ENCODE measurements at regions not wholly inside any gene's neighbourhood (a gene's known extent, or its start where the extent isn't known, plus 50 kb on each side); places are given as distances from the start of the nearest gene placed in this dataset.
A peak's percentile ranks its signal among the peaks of the same experiment; 100 is the strongest.

- Histone ChIP-seq H3K36me3 (ENCODE audit: low read depth) (no peaks in the 10 kb centered on the region), H3K79me2 (ENCODE audit: insufficient read depth) (no peaks in the 10 kb centered on the region), H3K4me3 (no peak overlapping the region), H3K4me1 (ENCODE audit: insufficient read depth) (no peaks in the 10 kb centered on the region), H3K27me3 (replicated peaks; ENCODE audit: insufficient read depth) (no peaks in the 10 kb centered on the region), H3K27ac (no peak overlapping the region), H3K9ac (no peak overlapping the region), H3F3A (ENCODE audit: insufficient read depth) (no peaks in the 10 kb centered on the region), H2AFZ (no peak overlapping the region), H3K9me3 (ENCODE audit: low read depth) (no peaks in the 10 kb centered on the region), H4K20me1 (ENCODE audit: insufficient read depth) (no peaks in the 10 kb centered on the region), H3K4me2 (ENCODE audit: unreplicated experiment) (no peak overlapping the region), H3K9me2 (ENCODE audit: insufficient read depth) (no peaks in the 10 kb centered on the region)
- WGBS, 2 experiments (ENCODE audit: low coverage in 1 of 2, low lambda C conversion rate in 2 of 2, missing lambda C conversion rate in 2 of 2): 4% methylated on average over 3 of the region's 3 CpGs
- DNase-seq: no peak
- no peak for TF ChIP-seq EZH2phosphoT487 (IDR thresholded peaks at IDR 0.05; ENCODE audit: insufficient read depth, low read depth)
- no peak for TF ChIP-seq EZH2 (IDR thresholded peaks at IDR 0.05; ENCODE audit: insufficient read depth, poor library complexity, severe bottlenecking)
- in situ Hi-C loops (cut with MboI): no loop called here
Measured at GRCh38 chr13:86425170-86425815, 626.1 kb upstream of the SLITRK6 start.

- H3K27ac ChIP-seq: no peak overlapping the region
- H3K79me2 ChIP-seq (ENCODE audit: insufficient read depth): no peaks in the 10 kb centered on the region
- TF ChIP-seq EZH2 (IDR thresholded peaks at IDR 0.05; ENCODE audit: insufficient read depth, poor library complexity, severe bottlenecking): no peak
- TF ChIP-seq EZH2phosphoT487 (IDR thresholded peaks at IDR 0.05; ENCODE audit: insufficient read depth, low read depth): no peak
- in situ Hi-C loops (cut with MboI): no loop called here
- no peak overlapping the region for H3K9ac ChIP-seq
- no peaks in the 10 kb centered on the region for H3K36me3 ChIP-seq (ENCODE audit: low read depth)
- no peaks in the 10 kb centered on the region for H4K20me1 ChIP-seq (ENCODE audit: insufficient read depth)
- no peak for DNase-seq
- no peaks in the 10 kb centered on the region for H3K27me3 ChIP-seq (replicated peaks; ENCODE audit: insufficient read depth)
- 32 to 34% methylated on average over 2 of the region's 2 CpGs for WGBS, 2 experiments (ENCODE audit: low coverage in 1 of 2, low lambda C conversion rate in 2 of 2, missing lambda C conversion rate in 2 of 2)
- no peaks in the 10 kb centered on the region for H3K9me2 ChIP-seq (ENCODE audit: insufficient read depth)
- H2AFZ ChIP-seq: no peak overlapping the region
- no peaks in the 10 kb centered on the region for H3F3A ChIP-seq (ENCODE audit: insufficient read depth)
- H3K4me2 ChIP-seq (ENCODE audit: unreplicated experiment): no peak overlapping the region
- H3K4me3 ChIP-seq: no peak overlapping the region
- no peaks in the 10 kb centered on the region for H3K4me1 ChIP-seq (ENCODE audit: insufficient read depth)
- no peaks in the 10 kb centered on the region for H3K9me3 ChIP-seq (ENCODE audit: low read depth)
Measured at GRCh38 chr13:86426437-86426836, 627.2 kb upstream of the SLITRK6 start.

GRCh38 chr13:86429756-86430155 lies 630.5 kb upstream of the SLITRK6 start:
- Histone ChIP-seq H3K27me3 (replicated peaks; ENCODE audit: insufficient read depth) (no peaks in the 10 kb centered on the region), H3K9me3 (ENCODE audit: low read depth) (no peaks in the 10 kb centered on the region), H3K4me3 (no peak overlapping the region), H2AFZ (no peak overlapping the region), H4K20me1 (ENCODE audit: insufficient read depth) (no peaks in the 10 kb centered on the region), H3K9ac (no peak overlapping the region), H3K4me2 (ENCODE audit: unreplicated experiment) (no peak overlapping the region), H3F3A (ENCODE audit: insufficient read depth) (no peaks in the 10 kb centered on the region), H3K36me3 (ENCODE audit: low read depth) (no peaks in the 10 kb centered on the region), H3K4me1 (ENCODE audit: insufficient read depth) (no peaks in the 10 kb centered on the region), H3K9me2 (ENCODE audit: insufficient read depth) (no peaks in the 10 kb centered on the region), H3K79me2 (ENCODE audit: insufficient read depth) (no peaks in the 10 kb centered on the region), H3K27ac (no peak overlapping the region)
- no peak for DNase-seq
- WGBS, 2 experiments (ENCODE audit: low coverage in 1 of 2, low lambda C conversion rate in 2 of 2, missing lambda C conversion rate in 2 of 2): 6 to 8% methylated on average over 2 of the region's 2 CpGs
- in situ Hi-C loops (cut with MboI): no loop called here
- TF ChIP-seq EZH2 (IDR thresholded peaks at IDR 0.05; ENCODE audit: insufficient read depth, poor library complexity, severe bottlenecking): no peak
- no peak for TF ChIP-seq EZH2phosphoT487 (IDR thresholded peaks at IDR 0.05; ENCODE audit: insufficient read depth, low read depth)

GRCh38 chr13:86438034-86438433 lies 638.8 kb upstream of the SLITRK6 start:
- Histone ChIP-seq H3K27me3 (replicated peaks; ENCODE audit: insufficient read depth) (no peaks in the 10 kb centered on the region), H3K79me2 (ENCODE audit: insufficient read depth) (no peaks in the 10 kb centered on the region), H3K27ac (no peak overlapping the region), H3K36me3 (ENCODE audit: low read depth) (no peaks in the 10 kb centered on the region), H3K9me2 (ENCODE audit: insufficient read depth) (no peaks in the 10 kb centered on the region), H3K4me1 (ENCODE audit: insufficient read depth) (no peaks in the 10 kb centered on the region), H3K9me3 (ENCODE audit: low read depth) (no peaks in the 10 kb centered on the region), H4K20me1 (ENCODE audit: insufficient read depth) (no peaks in the 10 kb centered on the region), H2AFZ (no peak overlapping the region), H3K4me3 (no peak overlapping the region), H3K9ac (no peak overlapping the region), H3K4me2 (ENCODE audit: unreplicated experiment) (no peak overlapping the region), H3F3A (ENCODE audit: insufficient read depth) (no peaks in the 10 kb centered on the region)
- no peak for DNase-seq
- 0% methylated on average over 1 of the region's 1 CpG for WGBS, 2 experiments (ENCODE audit: low coverage in 1 of 2, low lambda C conversion rate in 2 of 2, missing lambda C conversion rate in 2 of 2)
- in situ Hi-C loops (cut with MboI): no loop called here
- TF ChIP-seq EZH2 (IDR thresholded peaks at IDR 0.05; ENCODE audit: insufficient read depth, poor library complexity, severe bottlenecking): no peak
- TF ChIP-seq EZH2phosphoT487 (IDR thresholded peaks at IDR 0.05; ENCODE audit: insufficient read depth, low read depth): no peak

GRCh38 chr13:86445206-86445605 lies 646.0 kb upstream of the SLITRK6 start:
- Histone ChIP-seq H3K36me3 (ENCODE audit: low read depth) (no peaks in the 10 kb centered on the region), H3K4me1 (ENCODE audit: insufficient read depth) (no peaks in the 10 kb centered on the region), H3K4me3 (no peak overlapping the region), H2AFZ (no peak overlapping the region), H3K27me3 (replicated peaks; ENCODE audit: insufficient read depth) (no peaks in the 10 kb centered on the region), H3F3A (ENCODE audit: insufficient read depth) (no peaks in the 10 kb centered on the region), H3K9me3 (ENCODE audit: low read depth) (no peaks in the 10 kb centered on the region), H4K20me1 (ENCODE audit: insufficient read depth) (no peaks in the 10 kb centered on the region), H3K27ac (no peak overlapping the region; the same call in 1 of the 2 replicates), H3K9ac (no peak overlapping the region), H3K4me2 (ENCODE audit: unreplicated experiment) (peak overlapping the region; percentile 1), H3K9me2 (ENCODE audit: insufficient read depth) (no peaks in the 10 kb centered on the region), H3K79me2 (ENCODE audit: insufficient read depth) (no peaks in the 10 kb centered on the region)
- no peak for DNase-seq
- in situ Hi-C loops (cut with MboI): no loop called here
- TF ChIP-seq EZH2phosphoT487 (IDR thresholded peaks at IDR 0.05; ENCODE audit: insufficient read depth, low read depth) (no peak), EZH2 (IDR thresholded peaks at IDR 0.05; ENCODE audit: insufficient read depth, poor library complexity, severe bottlenecking) (no peak)
- WGBS, 2 experiments (ENCODE audit: low coverage in 1 of 2, low lambda C conversion rate in 2 of 2, missing lambda C conversion rate in 2 of 2): 35 to 48% methylated on average over 1 of the region's 1 CpG

Measured in GM23248 (cell line).